TTC549 (cell line): ENCODE measurements at regions not wholly inside any gene's neighbourhood (a gene's known extent, or its start where the extent isn't known, plus 50 kb on each side); places are given as distances from the start of the nearest gene placed in this dataset.
"Not testable (repeated sequence)": the region's sequence is repeated elsewhere in the genome, so short reads cannot be mapped to it uniquely, and the experiment has no call there.

ENCODE experiments used
- FAIRE-seq: peaks from 2 replicates; lab custom pipeline; 2012; peaks lifted over from hg19 to GRCh38; lab: Jason Lieb, UNC

- FAIRE-seq = no peak
Measured at GRCh38 chr3:118527514-118528044, 507.1 kb downstream of the IGSF11 start.

DNA sequence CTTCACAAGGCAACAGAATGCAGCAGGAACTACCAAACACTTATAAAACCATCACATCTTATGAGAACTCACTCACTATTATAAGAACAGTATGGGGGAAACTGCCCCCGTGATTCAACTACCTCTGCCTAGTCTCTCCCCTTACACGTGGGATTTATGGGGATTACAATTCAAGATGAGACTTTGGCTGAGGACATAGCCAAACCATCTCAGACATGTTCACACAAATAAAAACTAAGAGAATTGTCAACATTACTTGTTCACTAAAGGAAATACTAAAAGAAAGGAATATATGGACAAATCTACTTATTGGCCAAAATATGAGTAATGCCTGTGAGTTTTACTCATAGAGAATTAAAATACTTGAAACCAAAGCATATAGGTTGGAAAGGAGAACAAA, 505.1 kb downstream of the IGSF11 start:
- FAIRE-seq = no peak

GRCh38 chr3:118530350-118530922, 504.2 kb downstream of the IGSF11 start:
- no peak for FAIRE-seq

DNA sequence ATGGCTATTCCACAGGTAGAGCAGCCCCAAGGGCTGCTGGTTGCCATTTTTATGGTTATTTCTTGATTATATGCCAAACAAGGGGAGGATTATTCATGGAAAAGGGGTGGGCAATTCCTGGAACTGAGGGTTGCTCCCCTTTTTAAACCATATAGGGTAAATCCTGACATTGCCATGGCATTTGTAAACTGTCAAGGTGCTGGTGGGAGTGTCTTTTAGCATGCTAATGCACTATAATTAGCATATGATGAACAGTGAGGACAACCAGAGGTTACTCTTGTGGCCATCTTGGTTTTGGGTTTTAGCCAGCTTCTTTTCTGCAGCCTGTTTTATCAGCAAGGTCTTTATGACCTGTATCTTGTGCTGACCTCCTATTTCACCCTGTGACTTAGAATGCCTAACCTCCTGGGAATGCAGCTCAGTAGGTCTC, 503.7 kb downstream of the IGSF11 start:
- FAIRE-seq = not testable (repeated sequence)

GRCh38 chr3:118531816-118532215, 502.8 kb downstream of the IGSF11 start:
- FAIRE-seq = no peak

GRCh38 chr3:118533676-118534075, 501.0 kb downstream of the IGSF11 start:
- FAIRE-seq = no peak

DNA sequence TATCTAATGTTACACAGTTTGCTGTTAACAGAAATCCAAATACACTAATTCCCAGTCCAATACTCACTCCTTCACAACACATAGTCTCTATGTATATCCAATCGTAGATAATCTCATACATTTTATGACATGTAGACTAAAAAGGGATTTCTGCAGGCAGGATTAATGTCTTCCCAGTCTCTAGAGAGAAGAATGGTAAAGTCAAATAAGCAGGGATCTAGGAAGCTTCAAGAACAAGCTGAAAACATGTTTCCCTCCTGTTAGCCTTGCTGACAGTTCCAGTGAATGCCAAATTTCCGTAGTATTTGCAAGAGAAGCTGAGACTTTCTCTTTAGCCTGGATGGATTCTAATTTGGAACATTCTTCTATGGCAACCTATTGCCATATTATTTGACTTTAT, 500.1 kb downstream of the IGSF11 start:
- FAIRE-seq = no peak

GRCh38 chr3:118536764-118537163, 497.9 kb downstream of the IGSF11 start:
- FAIRE-seq = no peak

DNA sequence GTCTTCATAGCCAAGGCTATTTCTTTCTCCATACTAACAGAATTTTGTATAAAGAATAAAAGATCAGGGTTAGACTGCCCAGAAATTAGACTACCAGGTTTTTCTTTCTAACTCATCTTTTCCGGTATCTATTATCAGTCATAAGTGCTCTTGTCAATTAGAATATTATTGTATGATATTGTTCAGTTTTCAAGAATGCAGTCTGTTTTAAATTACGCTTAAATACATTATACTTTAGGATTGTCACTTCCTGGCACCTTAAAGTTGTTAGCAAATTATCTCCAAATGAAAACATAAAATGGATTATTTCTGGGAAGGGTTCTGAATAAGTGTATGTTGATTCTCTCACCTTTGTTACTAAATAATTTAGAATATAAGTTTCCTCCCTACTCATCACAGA, 497.2 kb downstream of the IGSF11 start:
- no peak for FAIRE-seq

- FAIRE-seq = no peak
Measured at GRCh38 chr3:118538187-118538586, 496.5 kb downstream of the IGSF11 start.

- FAIRE-seq = not testable (repeated sequence)
Measured at GRCh38 chr3:118539820-118540447, 494.7 kb downstream of the IGSF11 start.

- not testable (repeated sequence) for FAIRE-seq
Measured at GRCh38 chr3:118540448-118540821, 494.2 kb downstream of the IGSF11 start.

DNA sequence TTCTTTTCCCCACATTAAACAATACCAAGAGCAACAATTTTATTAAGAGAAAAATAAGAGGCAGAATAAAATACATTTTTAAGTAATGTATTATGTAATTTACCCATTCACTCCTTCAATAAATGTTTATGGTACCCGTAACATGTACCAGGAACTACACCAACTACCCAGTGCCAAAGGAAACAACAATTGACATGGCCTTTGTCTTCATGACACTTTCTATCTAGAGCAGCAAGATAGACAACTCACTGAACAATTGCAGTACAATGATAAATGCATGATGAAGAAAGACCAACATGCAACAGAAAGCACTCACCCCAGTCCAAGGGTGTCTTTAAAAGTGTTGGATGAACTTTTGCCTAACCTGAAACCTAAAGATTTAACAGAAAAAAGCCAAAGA, 493.8 kb downstream of the IGSF11 start:
- FAIRE-seq = no peak

DNA sequence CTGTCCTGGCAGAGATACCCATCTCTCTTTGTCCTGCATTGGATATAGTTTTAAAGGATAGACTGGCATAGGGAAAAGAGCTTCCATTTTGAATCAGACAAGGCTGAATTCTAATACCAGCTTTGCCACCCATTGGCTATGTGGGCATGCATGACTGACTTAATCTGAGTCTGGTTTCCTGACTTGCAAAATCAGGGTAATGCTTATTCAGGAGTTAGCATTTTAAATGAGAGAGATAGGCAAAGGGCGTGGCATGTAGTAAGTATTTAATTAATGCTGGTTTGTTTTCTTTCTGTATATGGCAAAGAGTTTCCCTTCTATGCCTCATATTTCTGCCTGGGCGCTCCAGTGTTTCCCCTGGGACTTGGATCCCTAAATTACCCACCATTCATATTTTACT, 492.9 kb downstream of the IGSF11 start:
- FAIRE-seq = no peak

GRCh38 chr3:118543832-118544231, 490.8 kb downstream of the IGSF11 start:
- no peak for FAIRE-seq

DNA sequence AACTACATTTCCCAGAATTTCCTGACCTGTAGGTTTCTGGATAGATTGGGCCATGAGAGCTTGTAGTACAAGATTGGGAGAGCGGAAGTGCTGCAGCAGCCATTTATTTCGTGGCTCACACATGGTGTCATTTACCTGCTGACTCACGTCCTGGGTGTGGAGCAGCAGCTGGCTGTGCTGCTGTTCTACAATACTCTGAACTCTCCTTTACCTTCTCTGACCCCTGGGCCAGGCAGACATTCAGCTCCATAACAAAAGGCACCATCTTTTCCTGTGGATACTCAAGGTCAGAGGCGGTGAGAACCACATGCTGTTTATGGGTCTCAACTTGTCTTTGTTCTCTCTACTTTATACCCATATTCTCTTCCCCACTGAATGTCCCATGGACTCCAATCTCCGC, 490.2 kb downstream of the IGSF11 start:
- no peak for FAIRE-seq

- no peak for FAIRE-seq
Measured at GRCh38 chr3:118548434-118548833, 486.2 kb downstream of the IGSF11 start.

GRCh38 chr3:118550122-118550521, 484.5 kb downstream of the IGSF11 start:
- FAIRE-seq = no peak

DNA sequence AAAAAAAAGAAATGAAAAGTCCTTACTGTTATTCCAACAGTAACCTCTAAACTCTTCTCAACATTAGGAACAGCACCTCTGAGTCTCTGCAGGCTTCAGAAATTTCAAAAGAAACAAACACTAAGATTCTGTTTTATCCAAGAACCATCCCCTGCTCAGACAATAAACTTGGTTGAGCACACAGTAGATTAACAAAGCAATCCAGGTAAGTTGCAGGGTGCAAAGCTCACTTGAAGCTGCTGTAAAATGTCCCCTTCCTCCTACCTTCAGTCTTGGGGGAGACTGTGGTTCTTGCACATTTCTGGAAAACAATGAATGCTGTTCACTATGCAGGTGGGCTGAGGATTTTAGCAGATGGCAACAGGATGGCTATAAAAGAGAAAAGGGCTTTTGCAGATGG, 484.1 kb downstream of the IGSF11 start:
- FAIRE-seq = no peak

GRCh38 chr3:118554148-118554838, 480.4 kb downstream of the IGSF11 start:
- no peak for FAIRE-seq

DNA sequence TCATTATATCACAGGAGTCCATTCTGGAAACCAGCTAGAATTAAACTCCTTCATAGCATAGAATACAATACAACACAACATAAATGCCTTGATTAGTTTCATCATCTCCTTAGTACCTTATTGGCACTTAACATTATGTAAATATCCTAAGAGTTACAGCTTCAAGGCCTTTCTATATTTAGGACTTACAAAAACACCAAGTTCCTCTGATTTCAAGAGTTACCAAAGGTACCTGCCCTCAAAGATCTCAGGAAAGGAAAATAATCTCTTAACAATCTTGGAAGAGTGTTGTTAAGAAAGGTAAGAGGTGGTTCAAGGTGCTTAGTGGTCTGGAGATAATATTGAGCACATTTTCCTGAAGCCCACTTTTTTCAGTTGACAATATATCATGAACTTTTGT, 477.7 kb downstream of the IGSF11 start:
- no peak for FAIRE-seq

DNA sequence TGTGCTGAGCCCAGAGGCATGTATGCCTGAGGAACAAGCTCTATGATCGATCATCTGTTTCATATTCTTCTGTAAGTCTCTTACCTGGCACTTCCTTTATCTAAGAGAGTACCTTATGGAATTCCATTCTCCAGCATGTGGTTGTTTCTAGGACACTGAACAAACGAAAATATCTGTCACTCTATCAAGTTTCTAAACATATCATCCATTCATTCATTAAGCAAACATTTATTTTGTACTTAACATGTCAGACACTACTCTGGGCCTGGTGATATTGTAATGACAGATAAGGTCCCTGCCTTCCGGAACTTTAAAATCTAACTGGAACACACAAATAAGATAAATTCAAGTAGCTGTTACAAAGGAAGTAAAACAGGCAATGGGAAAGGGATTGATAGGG, 477.1 kb downstream of the IGSF11 start:
- no peak for FAIRE-seq

DNA sequence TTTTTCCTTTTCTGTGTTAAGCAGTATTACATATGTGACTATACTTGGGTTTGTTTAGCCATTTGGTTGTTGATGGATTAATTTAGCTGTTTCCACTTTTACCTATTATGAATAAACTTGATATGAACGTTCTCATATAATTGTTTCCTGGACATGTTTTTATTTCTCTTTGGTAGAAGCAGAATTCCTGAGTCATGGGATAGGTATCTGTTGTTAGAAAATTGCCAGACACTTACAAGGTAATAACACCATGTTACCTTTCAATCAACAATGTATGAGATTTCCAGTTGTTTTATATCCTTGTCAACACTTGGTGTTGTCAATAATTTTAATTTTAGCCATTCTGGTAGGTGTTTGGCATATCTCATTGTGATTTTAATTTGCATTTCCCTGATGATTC, 475.4 kb downstream of the IGSF11 start:
- no peak for FAIRE-seq

DNA sequence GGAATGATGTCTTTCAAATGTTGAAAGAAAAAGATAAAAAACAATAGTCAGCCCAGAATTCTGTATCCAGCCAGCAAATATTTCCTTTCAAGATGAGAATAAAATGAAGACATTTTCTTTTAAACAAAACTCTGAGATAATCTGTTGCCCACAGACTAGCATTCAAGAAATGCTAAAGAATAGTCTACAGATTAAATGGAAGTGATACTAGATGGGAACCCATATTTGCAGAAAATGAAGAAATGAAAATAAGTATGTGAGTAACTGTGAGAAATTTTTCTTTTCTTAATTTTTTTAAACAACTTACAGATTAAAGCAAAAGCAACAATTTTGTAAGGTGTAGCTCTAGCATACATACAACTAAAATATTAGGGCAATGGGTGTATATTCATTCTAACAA, 469.8 kb downstream of the IGSF11 start:
- FAIRE-seq = no peak
